ENCODE measurements at regions not wholly inside any gene's neighbourhood (a gene's known extent, or its start where the extent isn't known, plus 50 kb on each side); places are given as distances from the start of the nearest gene placed in this dataset.
"Not testable (repeated sequence)": the region's sequence is repeated elsewhere in the genome, so short reads cannot be mapped to it uniquely, and the experiment has no call there.

DNA sequence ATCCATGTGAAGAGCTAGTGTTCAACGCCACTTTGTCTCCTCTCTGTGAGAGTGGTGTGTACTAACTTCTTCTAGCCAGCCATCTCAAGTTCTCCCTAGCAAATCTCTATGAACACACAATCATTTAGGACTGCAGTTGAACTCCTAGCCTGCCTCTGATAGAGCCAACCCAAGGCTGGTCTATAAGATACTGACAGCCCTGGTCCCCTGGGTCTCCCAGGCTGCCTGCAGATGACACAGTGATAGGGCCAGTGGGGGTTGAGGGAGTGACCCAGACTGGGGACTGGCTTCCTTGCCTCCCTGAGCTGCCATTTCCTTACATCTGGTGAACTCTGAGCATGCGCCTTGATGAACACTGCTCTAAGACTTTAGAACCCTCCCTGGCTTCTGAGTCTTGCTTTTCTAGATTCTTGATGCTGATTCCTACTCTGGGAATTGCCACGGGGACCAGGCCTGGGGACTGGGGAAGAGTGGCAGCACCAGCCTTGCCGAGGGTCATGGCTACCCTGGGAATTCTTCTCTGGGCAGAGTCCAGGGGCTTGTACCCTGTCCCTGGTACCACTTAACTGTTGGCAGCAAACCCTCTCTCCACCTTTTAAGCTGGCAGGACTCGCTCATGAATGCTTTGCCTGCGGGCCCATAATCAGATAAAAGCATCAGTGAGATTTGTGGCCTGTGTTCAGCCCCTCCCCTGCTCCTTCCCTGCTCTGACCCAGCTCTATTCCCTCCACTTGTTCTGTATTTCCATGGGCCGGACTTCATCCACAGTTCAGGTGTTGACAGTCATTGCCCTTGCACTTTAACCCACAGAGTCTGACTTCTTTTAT lies 130.8 kb upstream of the CHD6 start:
- Histone ChIP-seq H3K4me1 (ENCODE audit: control insufficient read depth in 1 of 2, insufficient read depth in 2 of 2, low read length in 2 of 2) (no peaks in the 10 kb centered on the region), H3K27ac (ENCODE audit: low read length) (no peak overlapping the region), H3K27me3 (ENCODE audit: low read depth, low read length) (peaks cover 5% of the 10 kb centered on the region), H3K4me3 (ENCODE audit: low read depth in 1 of 2, low read length in 2 of 2) (no peak overlapping the region), H3K36me3 (ENCODE audit: control insufficient read depth in 1 of 2, insufficient read depth in 2 of 2, low read length in 2 of 2) (no peaks in the 10 kb centered on the region), H3K9me3 (ENCODE audit: control insufficient read depth in 1 of 2, low read length in 2 of 2) (peaks cover 0 to 8% of the 10 kb centered on the region in 2 donors)

DNA sequence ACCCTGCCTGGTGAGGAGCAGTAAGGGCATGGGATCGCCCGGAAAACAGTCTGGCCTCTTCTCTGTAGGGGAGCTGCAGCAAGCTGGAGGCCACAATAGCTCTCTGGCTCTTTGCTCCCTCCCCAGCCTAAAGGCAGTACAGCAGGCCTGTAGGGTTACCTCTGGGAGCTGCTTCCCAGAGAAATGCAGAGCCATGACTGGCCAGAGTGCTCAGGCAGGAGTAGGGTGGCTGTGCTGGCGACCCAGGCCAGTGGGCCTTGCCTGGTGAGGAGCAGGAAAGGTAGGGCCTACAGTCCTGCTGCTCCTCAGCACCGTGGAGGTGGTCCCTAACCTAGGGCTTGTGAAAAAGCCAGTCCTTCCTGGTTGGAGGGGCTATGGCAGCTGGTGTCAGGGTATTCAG lies 129.9 kb upstream of the CHD6 start:
- H3K4me1 ChIP-seq (ENCODE audit: control insufficient read depth in 1 of 2, insufficient read depth in 2 of 2, low read length in 2 of 2): no peaks in the 10 kb centered on the region
- H3K4me3 ChIP-seq (ENCODE audit: low read depth in 1 of 2, low read length in 2 of 2): no peak overlapping the region
- peaks cover 5% of the 10 kb centered on the region for H3K27me3 ChIP-seq (ENCODE audit: low read depth, low read length)
- no peak overlapping the region for H3K27ac ChIP-seq (ENCODE audit: low read length)
- H3K9me3 ChIP-seq (ENCODE audit: control insufficient read depth in 1 of 2, low read length in 2 of 2): peaks cover 0 to 8% of the 10 kb centered on the region in 2 donors
- no peaks in the 10 kb centered on the region for H3K36me3 ChIP-seq (ENCODE audit: control insufficient read depth in 1 of 2, insufficient read depth in 2 of 2, low read length in 2 of 2)

DNA sequence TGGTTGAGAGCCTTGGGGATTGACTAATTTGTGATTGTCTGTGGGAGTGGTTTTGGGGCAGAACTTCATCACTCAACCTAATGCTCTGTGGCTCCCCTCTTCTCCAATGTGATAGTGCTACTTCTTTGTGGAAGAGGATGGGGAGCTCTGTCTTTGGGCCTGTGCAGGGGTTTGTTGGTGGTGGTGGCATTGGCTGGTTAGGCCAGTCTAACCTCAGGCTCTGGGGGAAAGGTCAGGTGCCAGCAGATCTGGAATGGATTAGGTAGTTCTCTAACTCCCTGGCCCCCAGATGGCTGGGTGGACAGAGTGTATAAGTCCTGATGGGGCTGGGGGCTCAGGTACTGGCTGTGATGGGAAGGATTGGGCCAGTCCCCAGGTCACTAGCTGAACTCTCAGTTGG lies 129.0 kb upstream of the CHD6 start:
- Histone ChIP-seq H3K27ac (ENCODE audit: low read length) (no peak overlapping the region), H3K4me3 (ENCODE audit: low read depth in 1 of 2, low read length in 2 of 2) (no peak overlapping the region)

DNA sequence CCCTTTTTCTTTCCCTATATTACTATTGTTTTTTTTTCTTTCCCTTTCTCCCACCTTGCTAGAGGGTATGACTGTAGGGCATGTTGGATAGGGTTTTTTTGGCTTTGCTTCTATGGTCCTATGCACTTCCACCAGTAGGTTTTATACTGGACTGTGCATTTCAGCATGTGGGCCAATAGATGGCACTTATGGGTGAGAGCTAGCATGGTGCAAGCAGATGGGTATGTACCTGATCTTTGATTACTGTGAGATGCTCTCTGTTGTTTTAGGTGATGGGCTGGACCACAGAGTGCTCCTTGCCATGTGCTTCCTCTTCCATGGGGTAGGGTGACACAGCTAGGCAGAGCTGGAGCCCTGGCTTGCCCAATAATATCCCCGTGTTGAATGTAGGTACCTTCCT lies 128.5 kb upstream of the CHD6 start:
- Histone ChIP-seq H3K36me3 (ENCODE audit: control insufficient read depth in 1 of 2, insufficient read depth in 2 of 2, low read length in 2 of 2) (no peaks in the 10 kb centered on the region), H3K27ac (ENCODE audit: low read length) (no peak overlapping the region), H3K4me1 (ENCODE audit: control insufficient read depth in 1 of 2, insufficient read depth in 2 of 2, low read length in 2 of 2) (no peaks in the 10 kb centered on the region)

More for the DNA sequence above, 129.0 kb upstream of the CHD6 start:
- H3K27me3 ChIP-seq (ENCODE audit: low read depth, low read length): peaks cover 5% of the 10 kb centered on the region
- H3K4me1 ChIP-seq (ENCODE audit: control insufficient read depth in 1 of 2, insufficient read depth in 2 of 2, low read length in 2 of 2): no peaks in the 10 kb centered on the region
- H3K9me3 ChIP-seq (ENCODE audit: control insufficient read depth in 1 of 2, low read length in 2 of 2): peaks cover 0 to 8% of the 10 kb centered on the region in 2 donors
- H3K36me3 ChIP-seq (ENCODE audit: control insufficient read depth in 1 of 2, insufficient read depth in 2 of 2, low read length in 2 of 2): no peaks in the 10 kb centered on the region

DNA sequence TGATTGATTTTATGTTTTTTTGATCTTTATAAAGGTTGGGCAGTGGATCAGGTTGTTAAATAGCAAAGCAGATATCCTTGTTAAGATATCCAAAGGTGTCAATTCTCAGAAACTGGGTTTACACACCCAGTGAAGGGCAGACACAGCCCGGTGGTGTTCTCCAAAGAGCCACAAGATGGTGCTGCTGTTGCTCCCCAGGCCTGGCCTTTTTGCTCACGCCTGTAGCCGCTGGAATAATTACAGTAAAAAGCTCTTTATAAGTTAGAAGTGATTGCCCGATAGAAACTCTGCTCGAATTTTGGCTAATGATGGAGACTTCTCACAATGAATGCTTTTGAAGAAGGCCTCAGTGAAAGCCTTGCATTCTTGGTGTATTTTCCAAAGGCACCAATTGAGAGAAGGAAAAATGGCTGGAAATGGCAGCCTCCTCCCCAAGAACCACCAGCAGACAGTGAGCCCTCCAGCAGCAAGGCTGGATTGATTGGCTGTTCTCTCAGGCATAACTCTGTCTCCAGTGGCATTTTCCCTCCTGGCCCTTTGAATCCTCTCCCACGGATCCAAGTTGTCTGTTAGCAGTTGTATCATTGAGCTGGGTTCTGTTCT lies 120.5 kb upstream of the CHD6 start:
- H3K27me3 ChIP-seq (ENCODE audit: low read depth, low read length): no peaks in the 10 kb centered on the region
- H3K4me3 ChIP-seq (ENCODE audit: low read depth in 1 of 2, low read length in 2 of 2): no peak overlapping the region
- no peak overlapping the region for H3K27ac ChIP-seq (ENCODE audit: low read length)
- H3K36me3 ChIP-seq (ENCODE audit: control insufficient read depth in 1 of 2, insufficient read depth in 2 of 2, low read length in 2 of 2): no peaks in the 10 kb centered on the region
- H3K4me1 ChIP-seq (ENCODE audit: control insufficient read depth in 1 of 2, insufficient read depth in 2 of 2, low read length in 2 of 2): peaks cover 0 to 3% of the 10 kb centered on the region in 2 donors
- H3K9me3 ChIP-seq (ENCODE audit: control insufficient read depth in 1 of 2, low read length in 2 of 2): peaks cover 0 to 3% of the 10 kb centered on the region in 2 donors

More for the DNA sequence above, 128.5 kb upstream of the CHD6 start:
- Histone ChIP-seq H3K27me3 (ENCODE audit: low read depth, low read length) (peaks cover 5% of the 10 kb centered on the region), H3K9me3 (ENCODE audit: control insufficient read depth in 1 of 2, low read length in 2 of 2) (peaks cover 0 to 8% of the 10 kb centered on the region in 2 donors), H3K4me3 (ENCODE audit: low read depth in 1 of 2, low read length in 2 of 2) (no peak overlapping the region)

DNA sequence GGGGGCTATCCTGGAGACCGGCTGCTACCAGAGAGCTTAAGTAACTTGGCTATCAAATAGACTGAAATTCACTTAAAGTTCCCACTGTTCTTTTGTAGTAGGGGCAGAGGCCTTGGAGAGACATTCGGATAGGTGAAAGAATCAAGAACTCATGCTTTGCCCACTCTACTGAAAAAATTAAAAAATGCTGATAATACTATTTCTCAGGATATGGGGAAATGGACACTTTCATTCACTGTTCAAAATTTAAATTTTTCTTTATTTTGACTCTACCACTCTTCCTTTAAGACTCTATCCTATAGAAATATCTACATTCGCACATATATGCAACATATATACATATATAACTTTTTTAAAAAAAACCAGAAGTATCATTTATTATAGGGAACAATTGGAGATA lies 117.8 kb upstream of the CHD6 start:
- Histone ChIP-seq H3K9me3 (ENCODE audit: control insufficient read depth in 1 of 2, low read length in 2 of 2) (peaks cover 0 to 3% of the 10 kb centered on the region in 2 donors), H3K4me1 (ENCODE audit: control insufficient read depth in 1 of 2, insufficient read depth in 2 of 2, low read length in 2 of 2) (peaks cover 0 to 3% of the 10 kb centered on the region in 2 donors), H3K27ac (ENCODE audit: low read length) (no peak overlapping the region), H3K36me3 (ENCODE audit: control insufficient read depth in 1 of 2, insufficient read depth in 2 of 2, low read length in 2 of 2) (no peaks in the 10 kb centered on the region), H3K27me3 (ENCODE audit: low read depth, low read length) (no peaks in the 10 kb centered on the region), H3K4me3 (ENCODE audit: low read depth in 1 of 2, low read length in 2 of 2) (no peak overlapping the region)

DNA sequence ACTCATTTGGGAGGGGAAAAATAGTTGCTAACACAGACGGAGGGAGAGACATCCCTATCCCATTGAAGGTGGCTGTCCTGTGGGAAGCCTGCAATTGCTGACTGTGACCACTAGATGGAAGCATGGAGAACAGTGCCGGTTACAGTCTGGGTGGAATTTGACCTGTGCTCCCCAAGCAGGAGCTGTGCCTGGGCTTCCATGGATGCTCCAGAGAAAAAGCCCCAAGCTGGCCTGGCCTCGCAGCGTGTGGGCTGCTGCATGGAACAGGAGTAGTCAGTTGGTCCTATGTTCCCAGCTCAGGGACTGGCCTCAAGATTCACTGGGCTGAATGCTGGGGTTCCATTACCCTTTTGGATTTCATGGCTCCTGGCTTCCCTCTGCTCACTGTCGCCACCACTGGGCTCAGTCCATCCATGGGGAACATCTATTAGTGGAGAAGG lies 116.3 kb upstream of the CHD6 start:
- no peaks in the 10 kb centered on the region for H3K27me3 ChIP-seq (ENCODE audit: low read depth, low read length)
- H3K36me3 ChIP-seq (ENCODE audit: control insufficient read depth in 1 of 2, insufficient read depth in 2 of 2, low read length in 2 of 2): no peaks in the 10 kb centered on the region
- no peak overlapping the region for H3K4me3 ChIP-seq (ENCODE audit: low read depth in 1 of 2, low read length in 2 of 2)
- no peak overlapping the region for H3K27ac ChIP-seq (ENCODE audit: low read length)
- H3K4me1 ChIP-seq (ENCODE audit: control insufficient read depth in 1 of 2, insufficient read depth in 2 of 2, low read length in 2 of 2): peaks cover 0 to 3% of the 10 kb centered on the region in 2 donors
- H3K9me3 ChIP-seq (ENCODE audit: control insufficient read depth in 1 of 2, low read length in 2 of 2): peaks cover 0 to 3% of the 10 kb centered on the region in 2 donors

DNA sequence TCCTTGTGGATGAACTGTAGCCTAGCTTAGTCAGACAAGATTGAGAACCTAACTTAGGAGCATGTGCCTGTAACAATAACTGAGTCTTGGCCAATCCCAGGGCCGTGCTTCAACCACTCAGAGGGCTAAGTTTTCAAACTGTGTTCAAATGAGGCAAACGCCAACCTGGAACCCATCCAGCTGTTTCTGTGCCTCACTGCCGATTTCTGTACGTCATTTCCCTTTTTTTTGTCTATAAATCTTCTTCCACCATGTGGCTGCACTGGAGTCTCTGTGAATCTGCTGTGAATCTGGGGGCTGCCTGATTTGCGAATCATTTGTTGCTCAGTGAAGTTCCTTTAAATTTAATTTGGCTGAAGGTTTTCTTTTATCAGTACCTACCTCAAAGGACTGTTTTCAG lies 115.0 kb upstream of the CHD6 start:
- Histone ChIP-seq H3K36me3 (ENCODE audit: control insufficient read depth in 1 of 2, insufficient read depth in 2 of 2, low read length in 2 of 2) (no peaks in the 10 kb centered on the region), H3K4me3 (ENCODE audit: low read depth in 1 of 2, low read length in 2 of 2) (no peak overlapping the region), H3K4me1 (ENCODE audit: control insufficient read depth in 1 of 2, insufficient read depth in 2 of 2, low read length in 2 of 2) (no peaks in the 10 kb centered on the region), H3K27me3 (ENCODE audit: low read depth, low read length) (no peaks in the 10 kb centered on the region), H3K27ac (ENCODE audit: low read length) (no peak overlapping the region), H3K9me3 (ENCODE audit: control insufficient read depth in 1 of 2, low read length in 2 of 2) (peaks cover 0 to 3% of the 10 kb centered on the region in 2 donors)

DNA sequence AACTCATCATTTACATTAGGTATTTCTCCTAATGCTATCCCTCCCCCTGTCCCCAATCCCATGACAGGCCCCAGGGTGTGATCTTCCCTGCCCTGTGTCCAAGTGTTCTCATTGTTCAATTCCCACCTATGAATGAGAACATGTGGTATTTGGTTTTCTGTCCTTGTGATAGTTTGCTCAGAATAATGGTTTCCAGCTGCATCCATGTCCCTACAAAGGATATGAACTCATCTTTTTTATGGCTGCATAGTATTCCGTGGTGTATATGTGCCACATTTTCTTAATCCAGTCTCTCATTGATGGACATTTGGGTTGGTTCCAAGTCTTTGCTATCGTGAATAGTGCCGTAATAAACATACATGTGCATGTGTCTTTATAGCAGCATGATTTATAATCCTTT lies 113.0 kb upstream of the CHD6 start:
- not testable (repeated sequence) for H3K36me3 ChIP-seq (ENCODE audit: control insufficient read depth in 1 of 2, insufficient read depth in 2 of 2, low read length in 2 of 2); H3K4me3 ChIP-seq (ENCODE audit: low read depth in 1 of 2, low read length in 2 of 2); H3K9me3 ChIP-seq (ENCODE audit: control insufficient read depth in 1 of 2, low read length in 2 of 2); H3K27ac ChIP-seq (ENCODE audit: low read length); H3K4me1 ChIP-seq (ENCODE audit: control insufficient read depth in 1 of 2, insufficient read depth in 2 of 2, low read length in 2 of 2); H3K27me3 ChIP-seq (ENCODE audit: low read depth, low read length)

DNA sequence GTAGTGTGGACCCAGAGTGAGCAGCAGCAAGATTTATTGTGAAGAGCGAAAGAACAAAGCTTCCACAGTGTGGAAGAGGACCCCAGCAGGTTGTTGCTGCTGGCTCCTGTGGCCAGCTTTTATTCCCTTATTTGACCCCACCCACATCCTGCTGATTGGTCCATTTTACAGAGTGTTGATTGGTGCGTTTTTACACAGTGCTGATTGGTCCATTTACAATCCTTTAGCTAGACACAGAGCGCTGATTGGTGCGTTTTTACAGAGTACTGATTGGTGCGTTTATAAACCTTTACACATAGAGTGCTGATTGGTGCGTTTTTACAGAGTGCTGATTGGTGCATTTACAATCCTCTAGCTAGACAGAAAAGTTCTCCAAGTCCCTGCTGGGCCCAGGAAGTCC lies 109.5 kb upstream of the CHD6 start:
- not testable (repeated sequence) for H3K27me3 ChIP-seq (ENCODE audit: low read depth, low read length); H3K36me3 ChIP-seq (ENCODE audit: control insufficient read depth in 1 of 2, insufficient read depth in 2 of 2, low read length in 2 of 2); H3K4me3 ChIP-seq (ENCODE audit: low read depth in 1 of 2, low read length in 2 of 2); H3K9me3 ChIP-seq (ENCODE audit: control insufficient read depth in 1 of 2, low read length in 2 of 2); H3K4me1 ChIP-seq (ENCODE audit: control insufficient read depth in 1 of 2, insufficient read depth in 2 of 2, low read length in 2 of 2); H3K27ac ChIP-seq (ENCODE audit: low read length)

DNA sequence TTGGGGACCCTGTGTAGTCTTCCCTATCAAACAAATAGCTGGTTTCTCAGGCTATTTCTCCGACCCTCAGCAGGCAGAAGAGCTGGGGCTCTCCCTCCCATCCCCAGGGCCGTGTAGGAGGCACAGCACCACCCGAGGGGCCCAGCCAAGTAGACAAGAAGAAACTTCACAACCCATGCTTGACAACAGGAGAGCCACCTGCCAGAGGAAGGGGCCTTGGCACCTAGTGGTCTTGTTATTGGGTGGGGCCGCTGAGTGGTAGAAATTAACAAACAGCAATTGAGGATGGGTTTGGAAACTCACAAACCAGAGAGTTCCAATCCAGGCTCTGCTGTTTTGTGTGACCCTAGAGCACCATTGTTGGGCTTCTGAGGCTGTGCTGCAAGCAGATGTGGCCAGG lies 108.5 kb upstream of the CHD6 start:
- Histone ChIP-seq H3K27me3 (ENCODE audit: low read depth, low read length) (no peaks in the 10 kb centered on the region), H3K36me3 (ENCODE audit: control insufficient read depth in 1 of 2, insufficient read depth in 2 of 2, low read length in 2 of 2) (no peaks in the 10 kb centered on the region), H3K4me1 (ENCODE audit: control insufficient read depth in 1 of 2, insufficient read depth in 2 of 2, low read length in 2 of 2) (no peaks in the 10 kb centered on the region), H3K27ac (ENCODE audit: low read length) (no peak overlapping the region), H3K4me3 (ENCODE audit: low read depth in 1 of 2, low read length in 2 of 2) (no peak overlapping the region), H3K9me3 (ENCODE audit: control insufficient read depth in 1 of 2, low read length in 2 of 2) (peaks cover 0 to 4% of the 10 kb centered on the region in 2 donors)

Data from muscle layer of duodenum (tissue), 2 donors.